HT1080 (cell line): ENCODE measurements at regions not wholly inside any gene's neighbourhood (a gene's known extent, or its start where the extent isn't known, plus 50 kb on each side); places are given as distances from the start of the nearest gene placed in this dataset.

Experiments
- DNase-seq: peaks from one replicate; pipeline ENCODE4 v3.0.0-alpha.2; 2015; ENCODE audit warnings: low read depth

DNA sequence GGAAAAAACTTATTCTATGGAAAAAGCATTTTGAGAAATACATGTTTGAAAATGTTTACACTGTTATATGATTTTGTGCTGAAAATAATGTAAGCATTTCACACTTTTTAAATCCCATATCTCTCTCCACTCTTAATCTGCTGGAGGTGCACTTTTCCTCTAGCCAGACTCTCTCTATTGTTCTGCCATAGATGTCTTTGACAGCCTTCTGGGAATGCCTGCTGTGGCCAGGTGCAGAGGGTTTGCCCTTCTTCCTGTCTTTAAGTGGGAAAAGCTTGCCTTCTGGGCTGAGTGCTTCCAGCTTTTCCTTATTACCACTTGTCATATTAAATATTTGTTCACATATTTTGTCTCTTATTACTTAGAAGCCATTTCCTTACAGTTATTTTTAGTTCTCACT lies 60.1 kb upstream of the PPM1H start:
- DNase-seq: no peak

GRCh38 chr12:62986844-62987243 lies 51.9 kb upstream of the PPM1H start:
- no peak for DNase-seq
